H1 (cell line): ENCODE measurements at regions not wholly inside any gene's neighbourhood (a gene's known extent, or its start where the extent isn't known, plus 50 kb on each side); places are given as distances from the start of the nearest gene placed in this dataset.
"Not testable (repeated sequence)": the region's sequence is repeated elsewhere in the genome, so short reads cannot be mapped to it uniquely, and the experiment has no call there.

Source experiments
- CTCF ChIA-PET: fragments of 300-600 bp; sonication (Branson Sonifier 250); formaldehyde crosslinking; loops from one replicate; lab custom pipeline; 2021; ENCODE audit not compliant: partially characterized antibody; lab: Charles Lee
- POLR2A ChIA-PET: fragments of 300-600 bp; sonication (Branson Sonifier 250); formaldehyde crosslinking; loops from one replicate; lab custom pipeline; 2021; ENCODE audit warnings: inconsistent platforms; ENCODE audit not compliant: partially characterized antibody; lab: Charles Lee
- DNase-seq, 2 experiments: peaks; one replicate each; pipeline versions ENCODE4 v3.0.0 to v3.0.0-alpha.2; 2010 to 2022; ENCODE audit warnings: low spot score in 2 of 2, low read depth in 1 of 2, mixed read lengths in 1 of 2
- FAIRE-seq: peaks from 2 replicates; lab custom pipeline; 2011; peaks lifted over from hg19 to GRCh38; lab: Jason Lieb, UNC
- H2AFZ ChIP-seq: 2 replicates; pipeline ENCODE4 v1.8.1; 2012; ENCODE audit warnings: low read length, inconsistent platforms
- H2AK5ac ChIP-seq: 2 replicates; pipeline ENCODE4 v1.6.1; 2013; ENCODE audit warnings: low read depth, low read length
- H2BK120ac ChIP-seq: replicated peaks from 2 replicates; pipeline ENCODE3; 2013; ENCODE audit warnings: low read depth, low read length, inconsistent platforms
- H2BK12ac ChIP-seq: 2 replicates; pipeline ENCODE4 v1.6.1; 2013; ENCODE audit warnings: low read depth, low read length
- H2BK15ac ChIP-seq: 2 replicates; pipeline ENCODE4 v1.6.1; 2013; ENCODE audit warnings: low read length
- H2BK20ac ChIP-seq: 2 replicates; pipeline ENCODE4 v1.6.1; 2013; ENCODE audit warnings: low read length
- H2BK5ac ChIP-seq: 2 replicates; pipeline ENCODE4 v1.6.1; 2013; ENCODE audit warnings: low read depth, low read length
- H3K14ac ChIP-seq: 2 replicates; pipeline ENCODE4 v1.6.1; 2013; ENCODE audit warnings: inconsistent platforms; ENCODE audit not compliant: insufficient read length
- H3K18ac ChIP-seq: 2 replicates; pipeline ENCODE4 v1.6.1; 2013; ENCODE audit warnings: low read length; ENCODE audit errors: extremely low read depth
- H3K23ac ChIP-seq: 2 replicates; pipeline ENCODE4 v1.6.1; 2013; ENCODE audit warnings: inconsistent platforms; ENCODE audit not compliant: insufficient read length
- H3K23me2 ChIP-seq: 2 replicates; pipeline ENCODE4 v1.6.1; 2013; ENCODE audit warnings: low read depth, low read length
- H3K27ac ChIP-seq: 2 replicates; pipeline ENCODE4 v1.6.1; 2011; ENCODE audit warnings: low read depth, low read length, inconsistent platforms
- H3K27me3 ChIP-seq, 4 experiments: replicated peaks in 1 of 4; 1 replicate in 1 of 4; 2 replicates in 3 of 4; pipeline versions ENCODE4 v1.6.1 to v1.8.1; 2011 to 2013; ENCODE audit warnings: low read length in 3 of 4, mild to moderate bottlenecking in 3 of 4, inconsistent platforms in 2 of 4, mixed read lengths in 2 of 4, moderate library complexity in 1 of 4; ENCODE audit not compliant: control insufficient read depth in 3 of 4, insufficient read depth in 3 of 4; ENCODE audit errors: extremely low read depth in 1 of 4
- H3K36me3 ChIP-seq, 4 experiments: 2 replicates each; pipeline versions ENCODE4 v1.6.1 to v1.8.1; 2011 to 2013; ENCODE audit warnings: mild to moderate bottlenecking in 4 of 4, low read length in 3 of 4, moderate library complexity in 2 of 4, control low read depth in 1 of 4, inconsistent platforms in 1 of 4; ENCODE audit not compliant: insufficient read depth in 4 of 4, control insufficient read depth in 2 of 4
- H3K4ac ChIP-seq: replicated peaks from 2 replicates; pipeline ENCODE3; 2013; ENCODE audit warnings: low read length, low read depth, mixed read lengths, inconsistent platforms; ENCODE audit not compliant: insufficient read length
- H3K4me1 ChIP-seq, 4 experiments: replicated peaks in 1 of 4; 1 replicate in 1 of 4; 2 replicates in 3 of 4; pipeline versions ENCODE4 v1.6.1 to v1.8.1; 2011 to 2013; ENCODE audit warnings: low read length in 3 of 4, inconsistent platforms in 2 of 4, mixed read lengths in 1 of 4; ENCODE audit not compliant: insufficient read depth in 4 of 4, control insufficient read depth in 3 of 4
- H3K4me2 ChIP-seq, 2 experiments: 2 replicates each; pipeline versions ENCODE4 v1.6.1 to v1.8.1; 2011 to 2013; ENCODE audit warnings: low read depth in 2 of 2, low read length in 2 of 2, control low read depth in 1 of 2, inconsistent platforms in 1 of 2, mild to moderate bottlenecking in 1 of 2; ENCODE audit not compliant: insufficient read depth in 1 of 2
- H3K4me3 ChIP-seq, 4 experiments: fragments of 200-600, 300-600 bp in 1 of 4; sonication (generic), shearing (Covaris generic), sonication (Bioruptor Twin) in 1 of 4; 2 replicates each; pipeline versions ENCODE4 v1.5.1 to v1.8.1; 2011 to 2016; ENCODE audit warnings: low read length in 4 of 4, low read depth in 3 of 4, control low read depth in 2 of 4, inconsistent platforms in 2 of 4, mild to moderate bottlenecking in 2 of 4, mixed read lengths in 1 of 4, moderate library complexity in 1 of 4; ENCODE audit not compliant: insufficient read depth in 2 of 4; ENCODE audit errors: extremely low read depth in 1 of 4
- H3K56ac ChIP-seq: replicated peaks from 2 replicates; pipeline ENCODE3; 2013; ENCODE audit warnings: low read depth, mild to moderate bottlenecking, mixed read lengths, low read length, inconsistent platforms; ENCODE audit not compliant: insufficient read length
- H3K79me1 ChIP-seq: 2 replicates; pipeline ENCODE4 v1.6.1; 2013; ENCODE audit warnings: low read depth, low read length, control low read depth
- H3K79me2 ChIP-seq, 2 experiments: 2 replicates each; pipeline versions ENCODE4 v1.6.1 to v1.8.1; 2012 to 2013; ENCODE audit warnings: low read length in 2 of 2, mild to moderate bottlenecking in 2 of 2, inconsistent platforms in 1 of 2; ENCODE audit not compliant: insufficient read depth in 2 of 2, control insufficient read depth in 1 of 2
- H3K9ac ChIP-seq, 4 experiments: replicated peaks in 1 of 4; 1 replicate in 1 of 4; 2 replicates in 3 of 4; pipeline versions ENCODE4 v1.6.1 to v1.8.1; 2011 to 2013; ENCODE audit warnings: low read depth in 3 of 4, low read length in 3 of 4, control low read depth in 2 of 4, mild to moderate bottlenecking in 2 of 4, moderate library complexity in 2 of 4, inconsistent platforms in 1 of 4; ENCODE audit errors: extremely low read depth in 1 of 4
- H3K9me3 ChIP-seq, 2 experiments: 2 replicates each; pipeline versions ENCODE4 v1.6.1 to v1.8.1; 2012 to 2013; ENCODE audit warnings: mild to moderate bottlenecking in 2 of 2, moderate library complexity in 2 of 2, control low read depth in 1 of 2, inconsistent platforms in 1 of 2, low read depth in 1 of 2, low read length in 1 of 2, mixed read lengths in 1 of 2; ENCODE audit not compliant: insufficient read depth in 2 of 2
- H4K20me1 ChIP-seq, 2 experiments: replicated peaks in 1 of 2; 2 replicates each; pipeline versions ENCODE3 to v1.8.1; 2011 to 2013; ENCODE audit warnings: inconsistent platforms in 2 of 2, low read length in 2 of 2, mild to moderate bottlenecking in 1 of 2; ENCODE audit not compliant: insufficient read depth in 2 of 2, control insufficient read depth in 1 of 2
- H4K5ac ChIP-seq: 2 replicates; pipeline ENCODE4 v1.6.1; 2013; ENCODE audit warnings: low read length, low read depth, mixed read lengths, inconsistent platforms; ENCODE audit not compliant: insufficient read length
- H4K8ac ChIP-seq: 2 replicates; pipeline ENCODE4 v1.8.0; 2013; ENCODE audit warnings: mild to moderate bottlenecking, moderate library complexity, low read length, inconsistent platforms; ENCODE audit not compliant: insufficient read depth; ENCODE audit errors: extremely low read depth
- H4K91ac ChIP-seq: replicated peaks from 2 replicates; pipeline ENCODE3; 2013; ENCODE audit warnings: low read length, mixed read lengths, inconsistent platforms; ENCODE audit not compliant: insufficient read length
- WGBS, 2 experiments: shearing (Covaris generic) in 1 of 2; methylation state at CpG; one replicate each; pipeline versions ENCODE4 v1.1.6 to v1.1.7; 2013 to 2015; ENCODE audit warnings: low lambda C conversion rate in 2 of 2, mixed read lengths in 2 of 2, inconsistent platforms in 1 of 2, low coverage in 1 of 2, missing lambda C conversion rate in 1 of 2; ENCODE audit not compliant: insufficient replicate concordance in 2 of 2, insufficient coverage in 1 of 2, insufficient read length in 1 of 2; ENCODE audit errors: extremely low coverage in 1 of 2, missing lambda C conversion rate in 1 of 2; 5-methylcytosine and 5-hydroxymethylcytosine counted together

GRCh38 chrX:74098407-74098806 is 205.6 kb upstream of the ZCCHC13 start:
- H3K27ac ChIP-seq, H4K91ac ChIP-seq, H4K5ac ChIP-seq, H3K14ac ChIP-seq, H3K36me3 ChIP-seq, H3K4me2 ChIP-seq, H3K79me2 ChIP-seq, H3K4me1 ChIP-seq, DNase-seq, H4K8ac ChIP-seq, POLR2A ChIA-PET, H3K27me3 ChIP-seq, H2BK12ac ChIP-seq, H2BK5ac ChIP-seq, H2BK20ac ChIP-seq, H3K9ac ChIP-seq, H3K79me1 ChIP-seq, H4K20me1 ChIP-seq, CTCF ChIA-PET, H2BK120ac ChIP-seq, H3K4ac ChIP-seq, H3K56ac ChIP-seq, H3K18ac ChIP-seq, H2AFZ ChIP-seq, H3K23ac ChIP-seq, H3K23me2 ChIP-seq, H3K4me3 ChIP-seq, FAIRE-seq, H2BK15ac ChIP-seq, H2AK5ac ChIP-seq: not testable (repeated sequence)
- H3K9me3 ChIP-seq = peaks cover 4 to 30% of the 10 kb centered on the region in 2 experiments; a peak in 3 of 4 replicates
- 94% methylated on average over 9 of the region's 31 CpGs; no CpG with 5 or more reads in 1 of the 2 experiments for WGBS, 2 experiments
